ENCODE measurements at regions not wholly inside any gene's neighbourhood (a gene's known extent, or its start where the extent isn't known, plus 50 kb on each side); places are given as distances from the start of the nearest gene placed in this dataset.

GRCh38 chrX:3518870-3519269, 172.4 kb upstream of the MXRA5 start (continued):
- TF ChIP-seq, protein P1, sequence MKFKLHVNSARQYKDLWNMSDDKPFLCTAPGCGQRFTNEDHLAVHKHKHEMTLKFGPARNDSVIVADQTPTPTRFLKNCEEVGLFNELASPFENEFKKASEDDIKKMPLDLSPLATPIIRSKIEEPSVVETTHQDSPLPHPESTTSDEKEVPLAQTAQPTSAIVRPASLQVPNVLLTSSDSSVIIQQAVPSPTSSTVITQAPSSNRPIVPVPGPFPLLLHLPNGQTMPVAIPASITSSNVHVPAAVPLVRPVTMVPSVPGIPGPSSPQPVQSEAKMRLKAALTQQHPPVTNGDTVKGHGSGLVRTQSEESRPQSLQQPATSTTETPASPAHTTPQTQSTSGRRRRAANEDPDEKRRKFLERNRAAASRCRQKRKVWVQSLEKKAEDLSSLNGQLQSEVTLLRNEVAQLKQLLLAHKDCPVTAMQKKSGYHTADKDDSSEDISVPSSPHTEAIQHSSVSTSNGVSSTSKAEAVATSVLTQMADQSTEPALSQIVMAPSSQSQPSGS (IDR thresholded peaks at IDR 0.05; ENCODE audit: low read length) = no peak
- TF ChIP-seq SP1 (IDR thresholded peaks at IDR 0.05; ENCODE audit: low read depth, low read length) = no peak

Data from H1 (cell line).